IPS DF 6.9 (cell line): ENCODE measurements at regions not wholly inside any gene's neighbourhood (a gene's known extent, or its start where the extent isn't known, plus 50 kb on each side); places are given as distances from the start of the nearest gene placed in this dataset.

Experiments
- DNase-seq: peaks from one replicate; pipeline ENCODE4 v3.0.0-alpha.2; 2013; ENCODE audit warnings: low read depth, low spot score
- H3K27ac ChIP-seq: one replicate; pipeline ENCODE4 v1.5.1; 2013; ENCODE audit warnings: low read length, control low read depth
- H3K27me3 ChIP-seq: 2 replicates; pipeline ENCODE4 v1.6.1; 2013; ENCODE audit warnings: mild to moderate bottlenecking, low read length; ENCODE audit not compliant: control insufficient read depth, insufficient read depth
- H3K36me3 ChIP-seq: 2 replicates; pipeline ENCODE4 v1.6.1; 2013; ENCODE audit warnings: low read length; ENCODE audit not compliant: control insufficient read depth, insufficient read depth
- H3K4me1 ChIP-seq: 2 replicates; pipeline ENCODE4 v1.6.1; 2013; ENCODE audit warnings: low read length; ENCODE audit not compliant: control insufficient read depth, insufficient read depth
- H3K4me3 ChIP-seq: 2 replicates; pipeline ENCODE4 v1.5.1; 2013; ENCODE audit warnings: mild to moderate bottlenecking, low read length
- H3K9me3 ChIP-seq: 2 replicates; pipeline ENCODE4 v1.6.1; 2013; ENCODE audit warnings: low read length, inconsistent platforms; ENCODE audit not compliant: control insufficient read depth, insufficient read depth
- WGBS: extraction: QIAGEN DNeasy Blood & Tissue Kit; methylation state at CpG from one replicate; pipeline ENCODE4 v1.1.7; 2013; ENCODE audit warnings: mixed read lengths, missing lambda C conversion rate; ENCODE audit not compliant: insufficient read length, insufficient coverage; 5-methylcytosine and 5-hydroxymethylcytosine counted together

DNA sequence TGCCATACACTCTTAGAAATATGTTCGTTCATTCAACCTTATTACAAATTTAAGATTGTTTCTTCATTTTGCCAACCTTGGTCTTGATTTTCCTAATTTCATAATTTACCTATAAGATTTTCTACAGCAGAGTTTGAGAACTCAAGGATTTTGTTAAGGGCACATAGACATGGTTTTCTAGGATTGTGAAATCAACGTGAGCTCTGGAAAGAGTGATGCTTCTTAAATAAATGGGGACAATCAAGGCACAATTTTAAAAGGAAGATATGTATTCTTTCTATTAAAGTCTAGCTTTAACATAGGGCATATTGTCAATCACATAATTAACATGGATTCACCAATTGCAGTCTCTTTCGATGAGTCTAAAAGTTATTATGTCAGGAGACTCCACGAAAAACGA is 174.2 kb upstream of the PHF14 start:
- H3K36me3 ChIP-seq, result no peaks in the 10 kb centered on the region
- WGBS, result 100% methylated on average over 1 of the region's 5 CpGs
- H3K27me3 ChIP-seq, result no peaks in the 10 kb centered on the region
- H3K27ac ChIP-seq, result no peak overlapping the region
- no peaks in the 10 kb centered on the region for H3K9me3 ChIP-seq
- no peak for DNase-seq
- H3K4me3 ChIP-seq, result no peak overlapping the region
- no peaks in the 10 kb centered on the region for H3K4me1 ChIP-seq

DNA sequence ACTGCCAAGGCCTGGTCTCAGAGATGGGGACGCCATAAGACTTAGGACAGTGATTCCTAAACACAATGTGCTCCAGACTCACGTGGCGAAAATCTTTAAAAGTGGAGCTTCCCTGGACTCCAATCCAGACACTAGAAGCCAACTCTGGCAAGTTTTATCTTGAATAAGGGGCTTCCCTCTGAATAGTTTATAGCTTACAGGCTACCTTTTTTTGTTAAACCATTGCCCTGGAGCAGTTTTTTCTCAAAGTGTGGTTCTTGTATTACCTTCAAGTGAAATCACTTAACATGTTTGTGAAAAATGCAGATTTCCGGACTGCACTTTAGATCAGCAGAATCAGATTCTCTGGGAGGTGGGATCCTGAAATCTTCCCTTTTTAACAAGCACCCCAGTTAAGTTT is 171.7 kb upstream of the PHF14 start:
- Histone ChIP-seq H3K4me3 (no peak overlapping the region), H3K27ac (no peak overlapping the region), H3K9me3 (no peaks in the 10 kb centered on the region), H3K36me3 (no peaks in the 10 kb centered on the region), H3K27me3 (no peaks in the 10 kb centered on the region), H3K4me1 (no peaks in the 10 kb centered on the region)
- no CpG with 5 or more reads among the region's 4 CpGs for WGBS
- no peak for DNase-seq

- Histone ChIP-seq H3K4me1 (no peaks in the 10 kb centered on the region), H3K4me3 (no peak overlapping the region), H3K27me3 (no peaks in the 10 kb centered on the region), H3K27ac (no peak overlapping the region), H3K36me3 (no peaks in the 10 kb centered on the region), H3K9me3 (no peaks in the 10 kb centered on the region)
- WGBS, result no CpG with 5 or more reads among the region's 2 CpGs
- no peak for DNase-seq
Measured at GRCh38 chr7:10802526-10802925, 171.1 kb upstream of the PHF14 start.

DNA sequence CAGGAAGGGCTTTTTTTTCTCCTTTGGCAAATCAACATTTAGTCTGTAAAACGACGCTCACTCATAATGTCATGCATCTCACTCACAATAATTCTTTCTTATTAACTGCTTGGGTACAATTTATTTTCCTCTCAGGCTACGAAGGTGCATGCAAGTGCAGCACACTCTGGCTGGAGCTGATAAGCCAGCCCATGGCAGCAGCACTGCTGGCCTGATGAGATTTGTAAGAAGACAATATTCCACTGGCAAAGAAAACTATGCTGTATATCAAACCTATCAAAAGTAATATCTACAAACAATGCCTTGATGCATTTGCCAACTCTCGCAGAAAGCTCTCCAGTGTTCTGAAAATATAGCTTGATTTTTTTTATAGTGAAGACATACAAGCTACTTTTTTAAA is 170.0 kb upstream of the PHF14 start:
- Histone ChIP-seq H3K9me3 (no peaks in the 10 kb centered on the region), H3K27me3 (no peaks in the 10 kb centered on the region), H3K4me1 (no peaks in the 10 kb centered on the region), H3K36me3 (no peaks in the 10 kb centered on the region), H3K4me3 (no peak overlapping the region), H3K27ac (no peak overlapping the region)
- WGBS, result no CpG with 5 or more reads among the region's 4 CpGs
- DNase-seq, result no peak

DNA sequence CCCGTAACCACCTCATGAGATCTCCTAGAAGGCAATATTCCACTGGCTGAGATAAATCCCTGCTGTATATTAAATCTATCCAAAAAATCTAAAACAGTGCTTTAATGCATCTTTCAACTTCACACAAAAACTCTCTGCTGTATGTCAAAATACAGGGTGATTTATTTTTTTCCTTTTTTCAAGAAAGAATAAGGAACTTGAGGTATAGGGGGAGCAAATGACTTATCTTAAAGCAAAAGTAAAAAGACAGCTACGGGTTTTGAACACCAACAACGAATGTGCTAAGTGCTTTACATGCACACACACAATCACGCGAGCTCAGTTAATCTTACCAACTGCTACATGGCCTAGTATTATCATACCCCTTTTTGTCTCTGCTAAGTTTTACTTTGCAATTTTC is 168.9 kb upstream of the PHF14 start:
- WGBS, result no CpG with 5 or more reads among the region's 5 CpGs

GRCh38 chr7:10815546-10815945 is 158.1 kb upstream of the PHF14 start:
- Histone ChIP-seq H3K27me3 (no peaks in the 10 kb centered on the region), H3K4me1 (no peaks in the 10 kb centered on the region), H3K27ac (no peak overlapping the region), H3K36me3 (no peaks in the 10 kb centered on the region), H3K9me3 (no peaks in the 10 kb centered on the region), H3K4me3 (no peak overlapping the region)
- no CpG with 5 or more reads among the region's 3 CpGs for WGBS
- no peak for DNase-seq

More for the DNA sequence above, 168.9 kb upstream of the PHF14 start:
- Histone ChIP-seq H3K9me3 (no peaks in the 10 kb centered on the region), H3K4me3 (no peak overlapping the region), H3K4me1 (no peaks in the 10 kb centered on the region), H3K36me3 (no peaks in the 10 kb centered on the region), H3K27ac (no peak overlapping the region), H3K27me3 (no peaks in the 10 kb centered on the region)
- DNase-seq, result no peak

GRCh38 chr7:10821156-10821555 is 152.5 kb upstream of the PHF14 start:
- Histone ChIP-seq H3K4me1 (no peaks in the 10 kb centered on the region), H3K27me3 (no peaks in the 10 kb centered on the region), H3K4me3 (no peak overlapping the region), H3K9me3 (no peaks in the 10 kb centered on the region), H3K36me3 (no peaks in the 10 kb centered on the region), H3K27ac (no peak overlapping the region)
- WGBS, result no CpG with 5 or more reads among the region's 4 CpGs
- DNase-seq, result no peak

GRCh38 chr7:10824154-10824553 is 149.5 kb upstream of the PHF14 start:
- DNase-seq, result no peak
- Histone ChIP-seq H3K9me3 (no peaks in the 10 kb centered on the region), H3K36me3 (no peaks in the 10 kb centered on the region), H3K4me3 (no peak overlapping the region), H3K27me3 (no peaks in the 10 kb centered on the region), H3K4me1 (no peaks in the 10 kb centered on the region), H3K27ac (no peak overlapping the region)
- no CpG with 5 or more reads among the region's 1 CpG for WGBS

GRCh38 chr7:10838228-10838627 is 135.4 kb upstream of the PHF14 start:
- no peak for DNase-seq
- no peak overlapping the region for H3K4me3 ChIP-seq
- no CpG with 5 or more reads among the region's 1 CpG for WGBS
- H3K27me3 ChIP-seq, result no peaks in the 10 kb centered on the region
- H3K27ac ChIP-seq, result no peak overlapping the region
- no peaks in the 10 kb centered on the region for H3K36me3 ChIP-seq
- H3K9me3 ChIP-seq, result no peaks in the 10 kb centered on the region
- H3K4me1 ChIP-seq, result no peaks in the 10 kb centered on the region

DNA sequence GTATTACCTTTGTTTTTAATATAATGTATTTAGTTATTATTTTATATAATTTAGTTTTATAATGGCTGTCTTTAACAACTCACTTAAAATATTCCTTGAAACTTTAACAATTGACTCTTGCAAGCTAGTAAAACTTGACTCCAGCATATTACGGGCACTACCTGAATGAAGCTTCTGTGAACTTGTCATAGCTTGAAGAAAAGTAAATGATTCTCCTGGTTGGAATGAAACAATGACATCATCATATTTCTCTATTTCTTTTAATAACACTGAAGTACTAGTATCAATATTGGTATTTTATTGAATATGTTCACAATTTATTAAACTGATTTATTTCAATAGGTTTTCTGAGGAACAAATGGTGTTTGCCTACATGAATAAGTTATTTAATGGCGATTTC is 128.4 kb upstream of the PHF14 start:
- no peaks in the 10 kb centered on the region for H3K9me3 ChIP-seq
- H3K27ac ChIP-seq, result no peak overlapping the region
- H3K27me3 ChIP-seq, result no peaks in the 10 kb centered on the region
- no peaks in the 10 kb centered on the region for H3K36me3 ChIP-seq
- no peaks in the 10 kb centered on the region for H3K4me1 ChIP-seq
- H3K4me3 ChIP-seq, result no peak overlapping the region
- no peak for DNase-seq
- no CpG with 5 or more reads among the region's 2 CpGs for whole genome bisulfite sequencing

DNA sequence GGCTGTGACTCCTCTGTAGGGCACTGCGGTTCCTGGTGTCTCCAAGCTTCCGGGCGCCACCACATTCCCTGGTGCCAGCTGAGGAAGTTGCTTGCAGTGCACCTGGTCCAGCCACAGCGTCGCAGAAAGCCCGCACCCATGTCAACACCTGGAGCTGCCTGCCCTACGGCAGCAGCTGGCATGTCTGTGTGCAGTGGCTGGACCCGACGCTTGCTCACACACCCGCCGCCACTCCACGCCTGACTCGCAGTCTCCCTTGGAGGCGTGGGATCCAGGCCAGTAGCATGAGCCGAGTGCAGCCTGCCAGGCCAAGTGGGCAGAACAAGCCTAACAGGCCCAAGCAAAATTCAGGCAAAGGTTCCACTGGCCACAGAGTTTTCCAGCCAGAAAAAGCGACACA is 118.1 kb upstream of the PHF14 start:
- Histone ChIP-seq H3K27ac (no peak overlapping the region), H3K4me1 (no peaks in the 10 kb centered on the region), H3K36me3 (no peaks in the 10 kb centered on the region), H3K27me3 (no peaks in the 10 kb centered on the region), H3K9me3 (no peaks in the 10 kb centered on the region), H3K4me3 (no peak overlapping the region)
- DNase-seq, result no peak
- WGBS, result no CpG with 5 or more reads among the region's 16 CpGs
